Ramos (cell line): ENCODE measurements at regions not wholly inside any gene's neighbourhood (a gene's known extent, or its start where the extent isn't known, plus 50 kb on each side); places are given as distances from the start of the nearest gene placed in this dataset.
"Not testable (repeated sequence)": the region's sequence is repeated elsewhere in the genome, so short reads cannot be mapped to it uniquely, and the experiment has no call there.

Experiments
- in situ Hi-C: fragments of 300-500 bp; cut with MboI; formaldehyde crosslinking; loops from one replicate; pipeline ENCODE4 v1.14.3; 2022; ENCODE audit warnings: low sequenced_read_pairs; ENCODE audit not compliant: unreplicated experiment

DNA sequence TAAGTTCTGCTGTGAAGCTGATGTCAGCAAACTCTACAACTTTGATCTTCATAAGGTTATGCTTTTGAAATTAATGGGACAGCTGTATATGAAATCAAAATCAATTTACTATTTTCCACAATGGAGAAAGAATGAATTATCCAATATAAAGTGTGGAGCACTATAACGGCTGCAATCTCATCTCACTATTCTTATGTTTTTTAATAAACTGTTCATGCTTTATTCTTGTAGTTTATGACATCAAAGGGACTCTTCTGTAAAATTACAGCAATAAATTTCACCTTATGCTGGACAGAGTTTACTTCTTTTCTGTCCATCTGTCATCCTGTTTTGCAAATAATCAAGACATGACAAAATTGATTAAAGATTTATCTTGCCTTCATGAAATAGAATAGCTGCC, 192.5 kb downstream of the TECRL start:
- in situ Hi-C loops = no loop called here

DNA sequence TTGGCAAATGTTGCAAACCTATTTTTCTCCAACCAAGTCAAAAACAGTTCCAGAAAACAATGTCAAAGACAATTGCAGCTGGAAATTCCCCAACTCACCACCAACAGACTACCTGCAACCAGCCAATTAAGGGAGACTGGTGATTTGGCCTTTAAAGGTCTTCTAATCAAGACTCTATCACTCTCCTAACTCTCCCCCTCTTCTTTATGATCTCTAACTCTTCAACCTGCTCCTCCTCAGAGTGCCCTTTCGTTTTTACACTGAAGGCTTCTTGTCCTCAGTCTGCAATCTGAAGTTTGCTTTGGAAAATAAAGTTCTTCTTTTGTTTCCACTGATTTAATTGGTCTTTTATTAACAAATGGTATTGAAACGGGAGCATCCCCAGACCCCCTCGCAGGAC, 203.9 kb downstream of the TECRL start:
- in situ Hi-C loops = no loop called here

DNA sequence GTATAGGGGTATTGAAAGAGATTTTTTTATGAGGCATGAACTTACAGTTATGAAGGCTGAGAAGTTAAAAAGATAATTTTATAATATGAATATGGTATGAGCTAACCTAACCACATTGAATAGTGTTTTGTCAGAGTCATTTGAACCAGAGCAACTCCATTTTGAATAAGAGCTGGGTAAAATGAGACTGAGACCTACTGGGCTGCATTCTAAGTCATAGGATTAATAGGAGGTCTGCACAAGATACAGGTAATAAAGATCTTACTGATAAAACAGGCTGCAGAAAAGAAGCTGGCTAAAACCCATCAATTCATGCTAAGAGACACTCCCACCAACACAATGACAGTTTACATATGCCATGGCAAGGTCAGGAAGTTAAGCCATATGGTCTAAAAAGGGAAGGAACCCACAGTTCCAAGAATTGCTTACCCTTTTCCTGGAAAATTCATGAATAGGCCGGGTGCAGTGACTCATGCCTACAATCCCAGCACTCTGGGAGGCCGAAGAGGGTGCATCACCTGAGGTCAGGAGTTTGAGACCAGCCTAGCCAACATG, 209.2 kb downstream of the TECRL start:
- in situ Hi-C loops = no loop called here

DNA sequence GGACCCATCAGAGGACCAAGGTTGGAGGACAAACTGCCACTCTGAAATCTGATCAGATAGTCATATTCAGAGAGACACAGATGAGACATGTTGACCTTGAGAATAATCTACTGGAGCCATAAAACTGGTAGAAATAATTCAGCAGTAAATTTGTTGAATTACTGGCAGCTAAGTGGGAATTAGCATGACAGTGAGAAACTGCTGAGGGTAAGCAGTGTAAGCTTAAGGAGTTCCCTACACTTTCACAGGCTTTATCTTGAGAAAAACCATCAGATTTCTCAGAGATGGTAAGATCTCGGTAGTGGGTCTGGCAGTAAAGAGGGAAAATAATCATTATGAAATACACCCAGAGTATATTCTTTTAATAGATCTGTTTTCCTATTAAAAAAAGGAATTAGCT, 213.7 kb downstream of the TECRL start:
- in situ Hi-C loops = no loop called here

DNA sequence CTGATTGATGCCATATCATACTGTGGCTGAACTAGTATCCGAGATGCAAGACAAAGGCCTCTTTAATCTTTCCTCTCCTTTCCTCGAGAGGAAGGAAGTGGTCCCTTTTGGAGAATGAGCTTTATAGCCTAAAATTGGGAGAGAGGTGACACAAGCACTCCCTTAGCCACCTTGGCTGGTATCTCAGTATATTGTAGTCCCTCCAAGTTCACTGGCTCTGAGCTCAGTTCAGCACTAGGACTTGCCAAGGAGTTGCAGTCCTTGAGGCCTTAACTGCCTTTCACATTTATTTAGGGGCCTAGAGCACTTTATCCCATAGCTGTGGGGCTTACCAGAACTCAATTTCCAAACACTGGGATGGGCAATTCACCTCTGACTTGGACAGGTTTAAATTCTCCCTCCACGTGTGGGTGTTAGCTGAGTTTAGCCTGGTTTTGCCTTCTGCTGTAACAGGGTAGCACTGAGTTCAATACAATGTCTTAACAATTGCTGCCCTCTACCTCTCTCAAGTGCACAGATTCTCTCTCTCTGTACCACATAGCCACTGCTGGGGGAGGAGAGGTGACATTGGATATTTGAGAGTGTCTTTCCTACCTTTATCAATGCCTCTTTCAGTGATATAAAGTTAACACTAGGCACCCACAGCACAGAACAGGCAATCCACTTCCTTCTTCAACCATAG, 216.4 kb downstream of the TECRL start:
- in situ Hi-C loops = no loop called here

DNA sequence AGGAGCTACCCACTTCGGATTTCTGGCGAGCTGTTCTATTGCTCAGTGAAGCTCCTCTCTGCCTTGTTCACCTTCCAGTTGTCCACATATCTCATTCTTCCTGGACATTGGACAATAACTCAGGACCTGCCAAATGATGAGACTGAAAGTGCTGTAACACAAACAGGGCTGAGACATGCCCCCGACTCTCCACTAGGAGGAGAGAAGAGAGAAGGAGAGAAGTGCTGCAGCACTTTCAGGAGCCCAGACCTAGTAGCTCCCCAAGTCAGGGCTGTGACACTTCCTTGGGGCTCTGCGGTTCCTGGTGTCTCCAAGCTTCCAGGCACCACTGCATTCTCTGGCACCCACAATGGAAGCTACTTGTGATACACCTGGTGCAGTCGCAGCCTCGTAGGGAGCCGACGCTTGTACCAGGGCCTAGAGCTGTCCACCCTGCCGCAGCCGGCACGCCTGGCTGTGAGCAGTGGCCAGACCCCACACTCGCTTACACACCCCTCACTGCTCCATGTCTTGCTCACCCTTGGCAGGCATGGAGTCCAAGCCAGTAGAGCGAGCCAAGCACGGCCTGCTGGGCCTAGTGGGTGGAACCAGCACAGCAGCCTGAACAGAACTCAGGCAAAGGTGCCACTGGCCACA, 234.9 kb downstream of the TECRL start:
- in situ Hi-C loops = no loop called here

DNA sequence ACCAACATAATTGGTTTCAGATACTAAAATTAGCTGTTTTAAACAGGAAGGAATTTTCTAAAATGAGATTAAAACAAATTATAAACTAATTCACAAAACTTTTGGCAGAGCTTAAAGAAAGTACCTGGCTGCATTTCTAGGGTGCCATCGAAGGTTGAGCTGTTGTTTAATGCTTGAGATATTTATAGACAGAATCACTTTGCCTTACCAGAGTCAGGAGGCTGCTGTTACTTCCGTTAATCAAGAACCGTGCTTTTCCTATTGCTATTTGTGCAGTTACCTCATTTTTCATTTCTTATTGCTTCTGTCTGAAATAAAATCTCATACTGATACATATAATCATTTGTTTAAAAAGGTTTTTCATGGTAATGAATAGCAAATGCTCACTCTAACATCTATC, 242.9 kb downstream of the TECRL start:
- in situ Hi-C loops = no loop called here

DNA sequence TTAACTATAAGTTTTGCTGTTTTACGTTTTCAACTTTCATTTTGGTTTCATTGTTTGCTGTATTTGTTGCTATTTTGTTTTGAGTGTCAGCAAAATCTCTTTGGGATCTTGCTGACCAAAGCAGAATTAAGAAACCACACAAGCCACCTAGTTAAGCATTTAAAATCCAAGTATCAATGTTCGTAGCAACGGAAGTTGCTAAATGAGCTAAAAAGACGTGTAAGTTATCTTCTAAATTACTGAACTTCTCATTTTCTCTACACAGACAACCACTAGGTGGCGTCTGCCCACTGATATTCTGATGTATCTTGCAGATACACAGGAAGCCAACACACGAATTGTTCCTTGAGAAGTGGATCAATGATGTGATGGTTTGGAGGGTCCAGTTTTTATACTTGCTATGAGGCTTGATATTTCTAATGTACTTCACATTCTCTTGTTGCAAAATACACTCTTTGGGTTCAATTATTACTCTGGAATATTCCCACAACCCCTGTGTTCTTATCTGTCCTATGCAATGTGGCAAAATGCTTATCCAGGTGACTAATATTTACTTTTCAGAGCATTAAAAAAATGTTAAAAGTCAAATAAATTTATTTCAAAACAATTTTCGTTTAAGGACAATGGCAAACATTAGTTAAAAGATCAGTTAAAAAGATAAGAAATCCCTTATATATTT, 250.5 kb downstream of the TECRL start:
- in situ Hi-C loops = loop anchor here (10.0 kb wide), 1 partner anchor 376 kb away; no protein-coding TSS in a partner anchor

DNA sequence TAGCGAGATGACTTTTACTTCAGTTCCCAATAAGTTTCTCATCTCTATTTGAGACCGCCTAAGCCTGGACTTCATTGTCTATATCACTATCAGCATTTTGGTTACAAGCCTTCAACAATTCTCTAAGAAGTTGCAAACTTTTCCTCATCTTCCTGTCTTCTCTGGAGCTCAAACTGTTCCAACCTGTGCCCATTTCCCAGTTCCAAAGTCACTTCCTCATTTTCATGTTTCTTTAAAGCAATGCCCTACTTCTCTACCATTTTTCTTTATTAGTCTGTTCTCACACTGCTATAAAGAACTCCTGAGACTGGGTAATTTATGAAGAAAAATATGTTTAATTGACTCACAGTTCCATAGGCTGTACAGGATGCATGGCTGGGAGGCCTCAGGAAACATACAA, 251.9 kb downstream of the TECRL start:
- in situ Hi-C loops = loop anchor here (10.0 kb wide), 1 partner anchor 377 kb away; no protein-coding TSS in a partner anchor

DNA sequence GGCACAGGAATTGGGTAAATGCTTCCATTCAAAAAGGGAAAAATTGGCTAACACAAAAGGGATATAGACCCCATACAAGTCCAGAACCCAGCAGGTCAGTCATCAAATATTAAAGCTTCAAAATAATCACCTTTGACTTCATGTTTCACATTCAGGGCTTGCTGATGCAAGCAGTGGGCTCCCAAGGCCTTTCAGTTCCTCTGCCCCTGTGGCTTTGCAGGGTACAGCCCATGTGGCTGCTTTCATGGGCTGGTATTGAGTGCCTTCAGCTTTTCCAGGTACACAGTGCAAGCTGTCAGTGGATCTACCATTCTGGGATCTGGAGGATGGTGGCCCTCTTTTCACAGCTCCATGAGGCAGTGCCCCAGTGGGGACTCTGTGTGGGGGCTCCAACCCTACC, 253.0 kb downstream of the TECRL start:
- in situ Hi-C loops = loop anchor here (10.0 kb wide), 1 partner anchor 379 kb away; no protein-coding TSS in a partner anchor

DNA sequence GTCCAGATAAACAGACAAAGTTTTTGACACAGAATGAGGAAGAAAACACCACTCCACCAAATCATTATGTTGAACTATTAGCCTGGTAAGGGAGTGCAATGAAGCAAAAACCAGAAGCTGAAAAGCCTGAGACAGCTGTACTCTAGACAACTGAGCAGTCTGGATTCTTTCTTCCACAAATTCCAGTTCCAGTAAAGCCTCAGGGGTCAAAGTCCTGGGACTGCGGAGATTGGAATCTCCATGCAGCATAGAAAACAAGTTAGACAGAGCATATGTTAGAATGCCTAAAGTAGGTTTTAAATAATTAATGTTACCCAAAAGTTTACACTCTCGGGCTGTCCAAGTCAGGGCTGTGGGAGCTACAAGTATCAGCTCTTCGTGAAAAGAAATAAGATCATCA, 263.2 kb downstream of the TECRL start:
- in situ Hi-C loops = no loop called here

DNA sequence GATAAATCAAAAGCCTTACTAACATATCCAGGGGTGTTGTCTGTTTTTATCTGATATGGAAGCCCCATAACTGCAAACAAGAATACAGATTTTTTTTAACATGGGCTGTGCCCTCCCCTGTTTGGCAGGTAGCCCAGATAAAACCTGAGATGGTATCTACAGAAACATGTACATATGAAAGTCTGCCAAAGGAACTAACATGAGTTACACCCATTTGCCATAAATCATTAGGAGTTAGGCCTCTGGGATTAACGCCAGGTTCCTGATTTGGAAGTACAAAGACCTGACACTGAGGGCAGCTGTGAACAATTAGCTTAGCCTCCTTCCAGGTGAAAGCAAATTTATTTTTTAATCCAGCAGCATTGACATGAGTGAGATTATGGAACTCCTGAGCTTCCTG, 264.3 kb downstream of the TECRL start:
- in situ Hi-C loops = no loop called here

DNA sequence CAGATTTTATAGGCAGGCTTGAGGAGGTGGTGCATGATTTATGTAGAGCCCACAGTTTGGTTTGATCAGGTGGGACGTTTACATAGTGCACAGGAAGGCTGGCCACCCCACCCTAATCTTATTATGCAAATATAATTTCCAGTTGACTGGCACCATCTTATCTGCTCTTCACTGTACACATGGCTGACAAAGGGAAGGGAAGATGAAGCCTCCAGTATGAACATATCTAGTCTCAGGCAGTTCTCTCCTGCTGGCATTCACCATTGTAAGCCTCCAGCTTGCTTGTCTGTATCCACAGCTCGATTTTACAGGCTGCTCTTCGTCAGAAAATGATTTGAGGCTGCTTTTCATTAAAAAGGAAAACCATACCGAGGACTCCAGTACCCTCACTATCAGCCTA, 278.3 kb downstream of the TECRL start:
- in situ Hi-C loops = no loop called here

DNA sequence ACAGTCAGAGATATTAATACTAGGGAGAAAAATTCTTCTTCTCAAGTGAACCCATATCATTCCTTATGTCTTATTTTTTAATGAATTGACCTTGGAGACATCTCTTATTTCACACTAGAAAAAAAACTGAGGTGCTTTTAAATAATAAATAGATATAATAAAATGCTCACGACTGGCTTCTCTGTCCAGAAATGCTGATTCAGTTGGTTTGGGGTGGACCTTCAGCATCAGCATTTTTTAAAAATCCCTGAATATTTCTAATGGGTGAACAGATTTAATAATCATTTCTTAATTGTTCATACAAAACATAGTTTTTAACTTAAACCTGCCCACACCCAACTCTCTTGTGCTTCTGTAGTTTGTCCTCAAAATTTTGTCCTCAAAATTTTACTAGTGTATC, 283.9 kb downstream of the TECRL start:
- in situ Hi-C loops = no loop called here

DNA sequence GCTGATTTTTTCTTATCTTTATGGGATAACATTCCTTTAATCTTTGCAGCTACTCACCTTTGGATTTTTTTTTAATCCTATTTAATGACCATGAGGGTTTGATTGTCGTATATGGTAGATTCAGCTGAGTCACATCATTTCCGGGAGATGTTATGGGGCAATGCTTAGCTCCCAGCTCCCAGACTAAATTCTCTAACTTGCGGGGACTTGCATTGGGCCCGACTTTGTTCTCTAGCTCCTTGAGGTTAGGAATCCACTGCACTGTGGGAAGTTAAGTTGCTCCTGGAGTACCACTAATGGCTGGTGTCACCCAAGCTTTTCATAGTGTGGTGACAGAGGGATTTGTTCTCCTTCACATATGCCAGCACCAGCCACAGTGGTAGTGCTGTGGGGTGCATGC, 287.4 kb downstream of the TECRL start:
- in situ Hi-C loops = no loop called here

DNA sequence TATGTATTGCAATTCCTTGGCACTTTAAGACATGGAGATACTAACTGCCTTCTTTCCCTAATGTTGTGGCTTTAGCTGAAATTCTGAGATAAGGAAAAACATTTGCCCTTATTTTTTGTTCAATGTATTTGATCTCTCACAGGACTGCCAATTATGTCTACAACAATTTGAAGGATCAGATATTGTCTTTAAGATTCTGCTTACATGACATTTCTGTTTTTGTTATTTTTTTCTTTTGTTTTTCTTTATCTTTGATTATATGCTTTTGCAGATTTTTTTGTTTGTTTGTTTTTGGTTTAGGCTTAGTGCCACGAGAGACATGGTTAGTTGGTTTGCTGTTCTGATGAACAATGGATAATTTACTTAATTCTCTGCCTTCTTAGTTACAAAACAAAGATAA, 303.3 kb downstream of the TECRL start:
- in situ Hi-C loops = no loop called here

DNA sequence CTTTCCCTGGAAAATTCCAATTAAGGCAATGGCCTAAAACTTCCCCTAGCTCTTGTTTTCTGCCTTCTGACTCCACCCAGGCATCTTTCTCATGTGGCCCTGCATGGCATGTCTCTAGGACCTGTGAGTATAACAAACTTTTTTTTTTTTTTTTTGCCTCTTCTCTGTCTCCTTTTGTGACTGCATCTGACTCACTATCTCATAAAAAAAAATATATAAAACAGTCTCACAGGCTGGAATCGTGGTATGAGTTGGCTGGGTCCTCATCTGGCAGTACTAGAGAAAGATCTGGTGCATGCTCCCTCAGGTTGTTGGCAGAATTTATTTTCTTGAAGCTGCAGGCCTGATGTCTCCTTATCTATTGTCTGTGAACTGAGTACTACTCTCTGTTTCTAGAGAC, 313.9 kb downstream of the TECRL start:
- in situ Hi-C loops = no loop called here

DNA sequence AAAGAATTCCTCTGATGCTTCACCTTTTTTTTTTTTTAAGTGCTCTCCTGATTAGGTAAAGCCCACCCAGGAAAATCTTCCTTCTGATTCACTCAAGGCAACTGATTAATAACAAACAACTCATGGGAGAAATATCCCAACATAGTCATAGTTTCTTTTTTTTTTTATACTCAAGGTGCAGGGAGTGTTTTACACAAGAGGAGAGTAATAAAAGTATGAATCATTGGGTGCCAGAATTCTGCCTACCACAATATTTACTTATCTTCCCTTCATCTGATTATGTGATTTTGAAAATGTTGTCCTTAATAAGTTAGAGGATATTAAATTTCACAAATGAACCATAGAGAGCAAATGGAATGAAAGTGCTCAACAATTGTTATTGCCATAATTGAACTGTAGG, 329.9 kb downstream of the TECRL start:
- in situ Hi-C loops = no loop called here

DNA sequence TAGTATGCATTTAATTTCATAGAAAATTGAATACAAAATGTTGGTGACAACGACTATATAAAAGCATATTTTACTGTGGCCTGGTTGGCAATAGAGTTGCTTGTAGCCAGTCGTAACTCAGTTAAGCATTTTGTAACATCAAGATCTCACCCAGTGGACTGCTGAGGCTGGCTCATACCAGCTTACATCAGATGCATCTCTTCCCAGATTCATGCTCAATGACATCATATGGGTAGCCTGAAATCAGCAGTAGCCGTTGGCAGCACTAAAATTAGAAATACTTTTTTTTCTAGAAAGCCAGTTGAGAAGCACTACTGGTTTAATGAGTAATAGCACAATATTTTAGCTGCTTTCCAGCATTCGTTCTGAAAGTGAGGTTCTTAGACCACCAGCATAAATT, 341.2 kb downstream of the TECRL start:
- in situ Hi-C loops = no loop called here

DNA sequence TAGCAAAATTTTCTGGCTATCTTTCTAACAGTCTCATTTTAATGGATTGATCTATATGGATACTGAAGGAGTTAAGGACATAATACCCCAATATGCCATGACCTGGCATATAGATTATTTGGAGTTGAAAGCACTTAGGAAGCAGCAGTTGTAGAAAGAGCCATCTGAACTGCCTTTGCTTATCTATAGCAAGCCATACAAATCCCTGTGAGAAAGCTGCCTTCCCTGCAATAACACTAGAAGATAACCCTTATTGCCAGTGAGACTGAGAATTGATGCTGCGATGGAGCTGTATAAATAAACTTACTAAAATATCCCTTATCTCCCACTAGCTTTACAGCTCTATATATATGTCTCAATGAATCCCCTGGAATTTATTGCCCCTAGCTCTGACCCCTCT, 346.3 kb downstream of the TECRL start:
- in situ Hi-C loops = no loop called here

DNA sequence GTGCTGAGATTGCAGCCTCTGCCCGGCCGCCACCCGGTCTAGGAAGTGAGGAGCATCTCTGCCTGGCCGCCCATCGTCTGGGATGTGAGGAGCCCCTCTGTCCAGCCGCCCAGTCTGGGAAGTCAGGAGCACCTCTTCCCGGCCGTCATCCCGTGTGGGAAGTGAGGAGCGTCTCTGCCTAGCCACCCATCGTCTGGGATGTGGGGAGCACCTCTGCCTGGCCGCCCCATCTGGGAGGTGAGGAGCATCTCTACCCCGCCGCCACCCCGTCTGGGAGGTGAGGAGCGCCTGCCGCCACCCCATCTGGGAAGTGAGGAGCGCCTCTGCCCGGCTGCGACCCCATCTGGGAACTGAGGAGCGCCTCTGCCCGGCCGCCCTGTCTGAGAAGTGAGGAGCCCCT, 372.2 kb downstream of the TECRL start:
- in situ Hi-C loops = not testable (repeated sequence)
